Esophagus squamous epithelium (tissue), 4 donors: ENCODE measurements at regions not wholly inside any gene's neighbourhood (a gene's known extent, or its start where the extent isn't known, plus 50 kb on each side); places are given as distances from the start of the nearest gene placed in this dataset.

Experiments
- CTCF ChIP-seq, 6 experiments: fragments of 450-650 bp in 4 of 6; fragments of 200-600 bp in 2 of 6; sonication (generic) in 2 of 6; IDR thresholded peaks; one replicate each; pipeline ENCODE4 v1.5.1; 2016 to 2019; ENCODE audit warnings: antibody characterized with exemption in 6 of 6, mild to moderate bottlenecking in 4 of 6, moderate library complexity in 4 of 6
- POLR2A ChIP-seq, 4 donors: fragments of 450-650 bp; IDR thresholded peaks; one replicate each; pipeline ENCODE4 v1.6.1; 2017; ENCODE audit warnings: antibody characterized with exemption in 4 of 4, mild to moderate bottlenecking in 4 of 4, moderate library complexity in 3 of 4

- TF ChIP-seq CTCF (IDR thresholded peaks at IDR 0.05) (no peak), POLR2A (IDR thresholded peaks at IDR 0.05) (no peak)
Measured at GRCh38 chr4:145375416-145375815, 106.2 kb upstream of the SMAD1 start.
